GM18517 (cell line): ENCODE measurements at regions not wholly inside any gene's neighbourhood (a gene's known extent, or its start where the extent isn't known, plus 50 kb on each side); places are given as distances from the start of the nearest gene placed in this dataset.
"Not testable (repeated sequence)": the region's sequence is repeated elsewhere in the genome, so short reads cannot be mapped to it uniquely, and the experiment has no call there.

Source experiments
- ATAC-seq: cut with Tn5 transposase; IDR thresholded peaks from one replicate; pipeline ENCODE4 v1.9.1; 2021; ENCODE audit warnings: mild to moderate bottlenecking, moderate library complexity; ENCODE audit not compliant: unreplicated experiment

- ATAC-seq: no peak
Observed at GRCh38 chr2:67895227-67895941, 167.4 kb downstream of the C1D start.

GRCh38 chr2:67896076-67896475 is 166.7 kb downstream of the C1D start:
- no peak for ATAC-seq

GRCh38 chr2:67896476-67896875 is 166.3 kb downstream of the C1D start:
- no peak for ATAC-seq

GRCh38 chr2:67898595-67898994 is 164.2 kb downstream of the C1D start:
- ATAC-seq: no peak

- no peak for ATAC-seq
Observed at GRCh38 chr2:67899187-67899586, 163.6 kb downstream of the C1D start.

- no peak for ATAC-seq
Observed at GRCh38 chr2:67900826-67901225, 162.0 kb downstream of the C1D start.

GRCh38 chr2:67904566-67904965 is 158.2 kb downstream of the C1D start:
- ATAC-seq: no peak

- ATAC-seq: no peak
Observed at GRCh38 chr2:67904966-67905365, 157.8 kb downstream of the C1D start.

- ATAC-seq: not testable (repeated sequence)
Observed at GRCh38 chr2:67906547-67906946, 156.3 kb downstream of the C1D start.

GRCh38 chr2:67917332-67918054 is 145.3 kb downstream of the C1D start:
- ATAC-seq: no peak

GRCh38 chr2:67918471-67918870 is 144.3 kb downstream of the C1D start:
- no peak for ATAC-seq

GRCh38 chr2:67919490-67919889 is 143.3 kb downstream of the C1D start:
- no peak for ATAC-seq

GRCh38 chr2:67922080-67922785 is 140.6 kb downstream of the C1D start:
- no peak for ATAC-seq

GRCh38 chr2:67923696-67924095 is 139.1 kb downstream of the C1D start:
- no peak for ATAC-seq

- no peak for ATAC-seq
Observed at GRCh38 chr2:67927501-67927900, 135.3 kb downstream of the C1D start.

- ATAC-seq: no peak
Observed at GRCh38 chr2:67930156-67930555, 132.6 kb downstream of the C1D start.

- no peak for ATAC-seq
Observed at GRCh38 chr2:67936969-67937368, 125.8 kb downstream of the C1D start.

GRCh38 chr2:67938053-67938452 is 124.8 kb downstream of the C1D start:
- ATAC-seq: no peak

- ATAC-seq: no peak
Observed at GRCh38 chr2:67945056-67945455, 117.7 kb downstream of the C1D start.

- ATAC-seq: no peak
Observed at GRCh38 chr2:67945940-67946339, 116.9 kb downstream of the C1D start.

GRCh38 chr2:67948057-67948456 is 114.7 kb downstream of the C1D start:
- no peak for ATAC-seq

GRCh38 chr2:67948506-67948905 is 114.3 kb downstream of the C1D start:
- no peak for ATAC-seq
